GDM1 (cell line): ENCODE measurements at regions not wholly inside any gene's neighbourhood (a gene's known extent, or its start where the extent isn't known, plus 50 kb on each side); places are given as distances from the start of the nearest gene placed in this dataset.

Source experiments
- DNase-seq: peaks from one replicate; lab custom pipeline; 2025; lab: John Stamatoyannopoulos, UW

DNA sequence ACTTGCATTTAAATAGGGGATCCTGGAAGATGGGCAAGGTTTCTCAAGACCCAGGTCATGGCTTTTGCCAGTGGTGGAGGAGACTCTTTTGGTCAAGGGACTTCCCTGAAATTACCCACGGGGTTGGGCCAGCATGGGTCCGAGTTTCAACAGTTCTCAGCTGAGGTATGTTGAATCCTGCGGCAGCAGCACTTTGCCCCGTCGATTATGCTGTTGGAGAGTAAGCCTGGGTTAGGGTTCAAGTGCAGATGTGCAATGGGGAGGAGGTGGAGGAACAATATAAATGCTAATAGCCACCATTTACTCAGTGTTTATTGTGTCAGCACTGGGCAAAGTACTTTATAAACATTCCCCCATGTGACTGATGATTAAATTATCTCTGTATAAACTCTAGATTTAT lies 96.0 kb upstream of the GATA6 start:
- no peak for DNase-seq

DNA sequence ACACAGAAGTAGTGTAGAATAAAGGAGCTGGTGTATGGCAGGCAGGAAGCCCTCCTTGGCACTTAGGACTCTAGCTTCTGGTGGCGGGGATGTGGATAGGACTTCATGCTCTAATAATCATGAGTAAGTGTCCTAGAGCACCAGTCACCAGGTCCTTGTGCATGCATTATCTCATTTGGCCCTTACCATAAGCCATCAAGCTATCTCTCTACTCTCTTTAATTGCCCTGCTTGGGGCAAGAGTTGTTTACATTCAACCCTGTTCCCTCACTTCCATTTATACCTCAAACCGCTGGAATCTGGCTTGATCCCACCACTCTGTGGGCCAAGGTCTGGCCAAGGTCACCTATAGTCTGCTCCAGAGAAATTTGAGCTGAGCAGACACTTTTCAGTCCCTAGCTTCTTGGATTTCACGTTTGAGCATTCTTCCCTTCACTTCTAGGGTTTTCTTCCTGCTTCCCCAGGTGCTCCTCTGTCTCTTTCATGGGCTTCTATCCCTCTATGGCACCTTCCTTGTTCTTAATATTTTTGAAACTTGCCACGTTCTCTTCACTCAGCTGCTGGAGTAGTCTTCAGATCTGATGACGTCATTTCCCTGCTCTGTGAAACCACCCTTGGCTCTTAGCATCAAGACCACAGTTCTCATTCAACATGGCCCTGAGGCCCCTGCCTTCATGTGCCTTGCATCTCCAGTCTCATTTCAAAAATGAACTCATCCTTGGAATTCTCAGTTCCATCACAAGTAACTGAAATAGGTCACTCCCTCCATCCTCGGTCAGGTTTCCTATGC lies 94.9 kb upstream of the GATA6 start:
- no peak for DNase-seq

DNA sequence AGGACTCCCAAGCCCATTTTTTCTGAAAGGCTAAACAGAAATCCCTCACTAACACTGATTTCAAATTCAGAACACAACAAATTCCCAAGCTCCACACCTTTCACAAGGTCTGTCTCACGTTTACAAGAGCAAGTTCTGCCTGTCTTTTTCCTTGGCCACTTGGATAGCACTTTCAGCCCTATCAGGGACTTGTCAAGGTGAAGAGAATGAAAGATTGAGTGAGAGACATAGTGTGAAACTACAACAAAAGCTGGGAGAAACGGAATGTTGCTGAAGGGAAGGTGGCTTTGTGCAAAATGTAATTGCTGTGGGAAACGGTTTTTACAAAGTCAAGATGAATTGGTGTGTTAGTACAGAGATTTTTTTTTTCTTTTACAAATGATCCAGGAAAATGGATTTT lies 89.4 kb upstream of the GATA6 start:
- no peak for DNase-seq

GRCh38 chr18:22082408-22082807 lies 87.0 kb upstream of the GATA6 start:
- no peak for DNase-seq

GRCh38 chr18:22084547-22084946 lies 84.8 kb upstream of the GATA6 start:
- DNase-seq: no peak

DNA sequence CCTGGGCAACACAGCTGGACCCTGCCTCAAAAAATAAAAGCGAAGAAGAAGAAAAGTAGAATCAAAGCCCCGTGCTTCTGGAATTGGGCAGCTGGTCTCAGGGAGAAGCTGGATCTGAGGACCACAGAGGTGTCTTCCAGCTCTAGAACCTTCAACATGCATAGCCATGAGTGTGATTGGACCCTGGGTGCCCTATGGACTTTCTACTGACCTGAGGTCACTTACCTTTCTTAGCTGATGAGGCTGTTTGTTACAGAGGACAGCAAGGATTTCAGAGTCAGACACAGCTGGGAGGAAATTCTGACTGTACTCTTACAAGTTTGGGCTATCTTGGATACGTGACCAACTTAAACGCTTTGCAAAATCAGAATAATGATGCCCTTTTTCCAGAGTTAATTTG lies 82.4 kb upstream of the GATA6 start:
- no peak for DNase-seq

DNA sequence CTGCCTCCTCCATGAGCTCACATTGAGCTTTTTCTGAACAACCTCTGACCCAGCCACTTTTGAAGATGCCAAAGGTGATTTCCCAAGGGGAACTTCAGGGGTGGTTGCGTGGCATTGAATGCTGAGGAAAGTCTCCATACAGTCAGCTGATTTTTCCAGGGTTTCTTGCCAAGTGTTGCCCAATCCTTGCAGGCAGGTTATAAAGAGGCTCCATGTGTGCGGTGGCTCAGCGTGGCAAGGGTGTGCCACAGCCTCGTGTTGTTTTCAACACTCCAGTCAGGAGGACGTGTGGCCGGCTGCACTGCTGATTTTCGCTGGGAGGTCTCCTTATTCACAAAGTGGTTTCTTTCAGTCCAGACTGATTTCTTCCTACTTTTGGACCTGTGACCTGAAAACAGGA lies 81.4 kb upstream of the GATA6 start:
- DNase-seq: no peak

- DNase-seq: no peak
These were observed 80.3 kb upstream of the GATA6 start for GRCh38 chr18:22088996-22089640.

DNA sequence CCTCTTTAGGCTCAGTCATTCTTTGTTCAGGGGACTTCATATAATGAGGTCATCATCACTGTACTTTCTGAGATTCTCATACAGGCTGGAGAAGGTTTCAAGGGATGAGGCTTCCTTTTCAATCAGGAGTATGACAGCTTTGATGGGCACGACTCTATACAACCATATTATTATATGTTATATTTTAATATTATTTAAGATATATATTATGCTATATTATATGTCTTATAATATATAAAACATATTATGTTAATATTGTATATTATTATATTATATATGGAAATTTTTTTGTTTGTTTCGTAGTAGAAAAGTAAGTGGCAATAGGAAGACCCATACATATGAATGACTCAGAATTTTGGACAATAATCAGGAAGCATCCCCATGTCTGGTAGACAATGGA lies 78.0 kb upstream of the GATA6 start:
- DNase-seq: no peak

DNA sequence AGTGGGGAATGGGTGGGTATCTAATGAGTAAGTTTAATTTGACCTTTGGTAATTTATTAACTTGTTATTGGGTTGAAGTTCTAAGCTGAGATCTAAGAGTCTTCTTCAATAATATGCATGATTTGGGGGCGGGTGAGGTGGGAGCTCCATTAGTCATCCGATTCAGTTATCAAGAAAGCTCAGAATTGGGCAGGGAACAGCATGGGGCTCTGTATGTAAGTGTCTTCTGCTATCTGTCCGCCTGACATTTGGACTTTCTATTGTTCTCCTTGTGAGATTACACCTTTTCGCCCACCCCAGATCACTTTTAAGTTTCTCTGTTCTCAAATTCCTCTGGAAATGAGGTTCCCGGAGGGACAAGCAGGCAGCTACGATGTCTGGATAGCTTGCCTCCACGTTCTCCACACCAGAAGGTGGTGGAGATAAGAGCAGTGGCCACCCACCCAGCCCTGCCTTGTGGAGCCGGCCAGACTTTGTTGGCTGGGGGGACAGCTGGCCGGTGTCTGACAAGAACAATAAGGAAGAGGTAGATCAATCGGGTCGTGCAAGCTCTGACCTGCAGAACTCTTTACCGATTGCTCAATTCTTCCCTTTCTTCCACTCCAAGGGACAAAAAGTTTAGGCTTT lies 75.5 kb upstream of the GATA6 start:
- no peak for DNase-seq

DNA sequence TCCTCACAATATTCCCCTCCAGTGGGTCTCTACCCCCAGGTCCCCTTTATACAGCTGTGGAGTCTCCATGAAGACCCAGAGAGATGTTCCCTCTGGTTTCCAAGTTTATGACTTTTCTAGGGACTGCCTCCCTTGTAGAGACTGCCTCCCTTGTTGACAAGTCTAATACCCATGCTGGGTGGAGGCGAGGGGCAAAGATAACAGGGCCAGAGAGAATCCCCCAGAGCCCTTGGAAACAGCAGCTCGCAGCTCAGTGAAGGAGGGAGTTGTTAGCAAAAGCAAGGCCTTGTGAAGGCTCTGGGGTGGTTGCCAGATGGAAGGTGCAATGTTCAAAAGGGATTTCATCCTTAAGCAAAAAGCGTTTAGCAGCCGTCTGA lies 75.0 kb upstream of the GATA6 start:
- no peak for DNase-seq

DNA sequence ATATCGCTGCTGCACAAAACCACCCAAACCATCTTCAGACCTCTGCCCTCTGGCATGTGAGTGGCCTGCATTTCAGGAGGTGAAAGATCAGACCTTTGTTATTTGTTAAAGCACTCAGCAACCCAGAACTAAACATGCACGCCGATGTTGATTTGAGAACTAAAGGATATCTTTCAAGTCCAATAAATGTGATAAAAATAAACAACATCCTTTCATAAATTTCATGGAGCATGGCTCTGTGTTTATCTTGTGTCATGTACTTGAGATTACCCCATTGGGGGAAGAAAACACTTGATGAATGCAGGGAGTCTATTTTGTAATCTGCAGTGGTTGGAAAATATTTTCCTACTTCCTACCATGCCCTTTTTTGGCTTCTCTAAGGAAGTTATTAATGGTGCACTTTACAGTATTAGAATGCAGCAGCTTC lies 70.8 kb upstream of the GATA6 start:
- DNase-seq: no peak

GRCh38 chr18:22099925-22100324 lies 69.5 kb upstream of the GATA6 start:
- DNase-seq: no peak

GRCh38 chr18:22101731-22102130 lies 67.7 kb upstream of the GATA6 start:
- DNase-seq: no peak

- DNase-seq: peak; percentile 79
These were observed 66.3 kb upstream of the GATA6 start for GRCh38 chr18:22102953-22103646.

- no peak for DNase-seq
These were observed 65.8 kb upstream of the GATA6 start for GRCh38 chr18:22103647-22104031.

DNA sequence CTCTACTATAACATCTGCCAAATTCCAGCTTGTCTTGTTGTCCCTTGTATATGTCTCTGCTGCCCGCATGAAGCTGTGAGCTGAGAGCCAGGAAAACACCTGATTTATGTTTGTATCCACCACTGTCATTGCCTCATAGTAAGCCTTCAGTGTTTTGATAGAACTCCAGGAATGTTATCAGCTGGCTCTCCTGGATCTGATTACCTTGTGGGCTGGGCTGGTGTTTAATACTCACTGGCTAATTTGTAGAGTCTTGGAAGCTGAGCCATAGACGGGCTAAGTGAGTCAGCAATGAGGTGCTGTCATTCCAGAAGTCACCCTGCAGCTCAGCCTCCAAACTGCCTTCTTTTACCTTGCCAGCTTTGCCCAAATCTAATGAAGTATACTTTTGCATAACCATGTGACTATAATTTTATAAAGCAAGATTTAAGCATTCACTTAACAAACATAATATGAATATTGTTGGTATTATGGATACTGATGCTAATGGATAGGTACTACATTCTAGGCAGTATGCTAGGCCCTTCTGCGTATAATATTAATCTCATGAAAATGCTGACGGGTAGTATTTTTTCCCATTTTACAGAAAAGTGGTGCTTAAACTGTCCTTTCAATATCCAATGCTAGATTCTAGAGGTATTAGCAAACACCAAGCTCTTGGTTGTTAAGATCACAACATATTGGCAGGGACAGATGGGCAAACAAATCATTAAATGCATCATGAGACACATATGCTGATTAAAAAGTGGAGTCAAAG lies 62.7 kb upstream of the GATA6 start:
- no peak for DNase-seq

DNA sequence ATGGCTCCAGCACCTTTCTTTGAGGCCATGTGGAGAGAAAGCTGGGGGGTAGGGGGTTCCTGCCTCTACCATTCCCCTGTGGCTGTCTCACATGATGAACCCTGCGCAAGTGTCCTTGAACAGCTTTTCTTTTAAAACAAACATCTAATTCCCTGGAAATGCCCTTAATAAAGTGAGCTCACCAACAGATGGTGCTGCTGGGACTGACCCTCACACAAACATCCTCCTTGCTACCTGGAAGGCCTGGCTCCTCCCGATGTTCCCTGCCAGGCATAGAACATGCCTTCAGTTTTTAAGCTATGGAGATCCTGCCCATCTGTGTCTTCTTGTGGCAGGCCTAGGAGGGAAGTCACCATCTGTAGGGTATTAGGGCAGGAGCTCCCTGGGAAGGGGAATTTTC lies 60.7 kb upstream of the GATA6 start:
- no peak for DNase-seq

GRCh38 chr18:22109535-22109934 lies 59.9 kb upstream of the GATA6 start:
- DNase-seq: no peak

- DNase-seq: no peak
These were observed 58.9 kb upstream of the GATA6 start for GRCh38 chr18:22110461-22110924.

GRCh38 chr18:22112215-22112614 lies 57.2 kb upstream of the GATA6 start:
- DNase-seq: no peak
